GM19035 (cell line): ENCODE measurements at regions not wholly inside any gene's neighbourhood (a gene's known extent, or its start where the extent isn't known, plus 50 kb on each side); places are given as distances from the start of the nearest gene placed in this dataset.

ENCODE experiments used
- ATAC-seq: cut with Tn5 transposase; IDR thresholded peaks from one replicate; pipeline ENCODE4 v1.9.1; 2021; ENCODE audit not compliant: unreplicated experiment

DNA sequence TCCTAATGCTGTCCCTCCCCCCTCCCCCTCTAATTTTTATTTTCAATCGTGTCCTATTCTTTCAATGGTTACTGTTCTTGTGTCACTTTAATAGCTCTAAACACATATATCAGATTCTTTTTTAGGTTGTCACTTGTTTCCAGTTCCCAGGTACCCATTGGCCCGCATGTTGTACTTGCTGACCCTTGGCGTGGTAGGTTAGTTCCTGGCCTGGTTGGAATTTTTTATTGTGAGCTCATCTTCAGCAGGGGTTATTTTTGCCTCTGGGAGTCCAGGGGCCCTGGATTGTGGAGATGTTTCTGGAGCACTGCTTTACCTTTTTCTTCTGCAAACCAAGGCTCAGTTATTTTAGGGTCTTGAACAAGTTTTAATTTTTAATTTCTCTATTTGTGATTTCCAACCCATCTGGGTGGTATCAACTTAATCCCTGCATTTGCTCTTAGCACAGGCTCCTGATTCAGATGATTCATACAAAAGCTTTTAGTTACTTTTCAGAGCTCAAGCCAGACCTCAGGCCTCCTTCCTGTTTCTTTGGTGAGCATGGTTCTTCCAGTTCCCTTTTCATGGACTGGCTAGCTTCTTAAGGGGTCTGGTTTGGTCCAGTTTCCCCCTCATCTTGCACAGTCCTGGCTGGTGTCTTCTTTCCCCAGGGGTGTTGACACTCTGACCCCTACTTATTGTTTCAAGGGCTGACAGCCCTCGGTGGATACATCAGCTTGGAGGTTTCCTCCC, 220.5 kb downstream of the TM9SF2 start:
- ATAC-seq = no peak

DNA sequence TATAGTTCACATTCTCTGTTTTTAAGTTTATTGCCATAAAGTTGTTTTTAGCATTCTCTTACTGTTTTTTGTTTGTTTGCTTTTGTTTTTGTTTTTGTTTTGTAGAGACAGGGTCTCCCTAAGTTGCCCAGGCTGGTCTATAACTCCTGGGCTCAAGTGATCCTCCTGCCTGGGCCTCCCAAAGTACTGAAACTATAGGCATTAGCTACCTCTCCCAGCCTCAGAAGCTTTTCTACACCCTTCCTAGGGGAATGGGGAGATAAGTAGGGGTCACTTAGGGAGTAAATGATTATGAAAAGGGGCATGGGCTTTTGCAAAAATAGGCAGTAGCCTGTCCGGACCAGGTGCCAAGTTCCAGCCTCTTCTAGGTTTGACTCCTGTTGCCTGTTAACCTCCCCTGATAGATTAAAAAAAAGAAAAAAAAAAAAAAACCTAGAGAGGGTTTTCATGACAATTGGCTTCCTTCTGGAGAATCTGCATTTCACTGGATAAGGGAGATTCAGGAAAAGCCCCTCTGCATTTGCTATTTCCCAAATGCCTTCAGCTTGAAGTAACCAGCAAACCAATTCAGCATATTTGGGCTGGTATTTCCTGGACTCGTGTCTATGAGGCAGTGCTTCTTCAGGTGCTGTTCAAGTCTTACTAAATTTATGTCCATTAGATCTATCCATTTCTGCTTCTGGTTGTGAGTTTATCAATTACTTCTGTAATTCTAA, 216.8 kb downstream of the TM9SF2 start:
- no peak for ATAC-seq

DNA sequence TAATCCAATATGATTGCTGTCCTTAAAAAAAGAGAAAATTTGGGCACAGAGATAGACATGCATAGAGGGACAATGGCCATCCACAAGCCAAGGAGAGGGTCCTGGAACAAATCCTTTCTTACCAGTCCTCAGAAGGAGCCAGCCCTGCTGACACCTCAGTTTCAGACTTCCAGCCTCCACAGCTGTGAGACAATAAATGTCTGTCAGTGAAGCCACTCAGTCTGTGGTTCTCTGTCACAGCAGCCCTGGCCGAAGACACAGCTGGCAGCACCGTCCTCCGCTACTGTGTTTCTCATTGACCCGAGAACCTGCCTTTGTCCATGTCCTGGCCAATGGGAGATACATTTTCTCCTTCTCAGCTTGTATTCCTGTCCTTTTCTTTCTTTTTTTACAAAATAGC, 207.9 kb downstream of the TM9SF2 start:
- no peak for ATAC-seq

DNA sequence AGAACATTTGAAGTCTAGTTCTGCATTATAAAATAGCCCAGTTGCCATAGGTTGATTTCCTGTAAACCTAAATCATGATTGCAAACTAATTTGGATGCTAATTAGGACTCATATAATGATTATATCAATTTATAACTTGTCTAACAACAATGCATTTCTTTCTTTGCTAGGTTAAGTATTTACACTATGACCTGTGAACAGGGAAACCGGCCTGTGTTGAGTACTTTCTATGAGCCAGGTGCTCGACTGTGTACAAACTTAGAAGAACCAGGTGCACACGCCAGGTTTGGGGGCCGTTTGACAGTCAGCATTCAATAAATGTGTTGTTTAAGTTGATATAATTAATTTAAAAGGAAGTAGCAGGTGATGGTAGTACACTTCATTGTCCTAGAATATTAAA, 203.1 kb downstream of the TM9SF2 start:
- ATAC-seq = no peak

DNA sequence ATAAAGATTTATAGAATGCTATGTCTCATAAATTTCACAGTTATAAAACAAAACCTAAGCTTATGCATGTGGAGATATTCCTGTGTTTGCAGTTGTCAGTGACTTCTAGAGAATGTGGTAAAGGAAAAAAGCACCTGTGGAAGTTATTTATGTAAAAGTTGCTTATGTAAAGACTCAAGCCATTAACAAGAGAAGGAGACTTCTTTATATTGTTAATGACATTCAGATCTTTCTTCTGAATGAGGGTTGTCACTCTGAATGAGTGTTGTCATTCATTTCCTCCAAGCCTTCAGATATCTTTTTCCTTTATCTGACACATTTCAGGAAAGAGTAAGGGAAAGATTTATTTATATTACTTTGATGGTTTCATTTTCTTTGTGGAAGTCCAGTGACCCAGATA, 202.6 kb downstream of the TM9SF2 start:
- ATAC-seq = no peak

DNA sequence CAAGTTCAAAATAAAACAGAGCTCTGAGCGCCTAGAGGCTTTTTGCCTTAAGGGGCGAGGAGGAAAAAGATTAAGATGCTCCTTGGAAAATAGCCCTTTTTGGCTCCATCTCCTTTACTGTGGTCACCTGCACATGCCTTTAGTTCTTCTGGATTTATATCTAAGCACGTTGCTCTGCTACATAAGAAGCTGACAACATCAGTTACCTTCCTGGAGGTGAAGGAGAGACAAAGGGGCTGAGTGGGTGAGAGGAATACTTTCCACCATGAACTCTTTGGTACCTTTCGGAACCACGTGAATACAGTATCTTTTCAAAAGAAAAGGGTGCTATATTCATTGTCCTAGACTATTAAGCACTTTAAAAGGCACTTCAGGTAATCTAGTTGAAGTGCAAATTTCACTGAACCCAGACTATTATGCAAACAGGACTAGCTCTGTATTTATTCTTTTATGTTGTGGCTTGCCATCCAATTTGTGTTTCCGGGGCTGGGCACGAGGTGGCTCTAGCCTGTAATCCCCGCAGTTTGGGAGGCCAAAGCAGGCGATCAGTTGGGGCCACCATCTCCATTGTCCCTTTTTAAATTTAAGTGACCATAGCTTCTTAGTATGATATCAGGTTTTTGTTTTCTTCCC, 201.5 kb downstream of the TM9SF2 start:
- ATAC-seq = no peak

DNA sequence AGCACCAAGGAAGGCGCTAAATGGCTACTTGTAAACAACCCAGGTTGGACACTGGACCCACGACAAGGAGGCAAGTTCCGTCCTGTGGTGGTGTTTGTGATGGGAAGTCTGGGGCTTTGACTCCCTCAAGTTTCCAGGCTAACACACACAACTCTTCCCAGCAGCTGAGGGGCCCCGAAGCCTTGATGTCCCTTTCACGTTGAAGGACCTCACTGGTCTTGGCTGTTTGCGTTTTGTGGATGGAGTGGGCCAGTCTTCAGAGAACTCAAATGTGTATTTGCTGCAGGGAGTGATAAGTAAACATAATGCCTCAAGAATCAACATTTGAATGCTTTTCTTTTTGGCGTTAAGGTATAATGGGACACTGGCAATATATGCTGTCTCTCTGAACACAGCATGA, 199.2 kb downstream of the TM9SF2 start:
- ATAC-seq = no peak

DNA sequence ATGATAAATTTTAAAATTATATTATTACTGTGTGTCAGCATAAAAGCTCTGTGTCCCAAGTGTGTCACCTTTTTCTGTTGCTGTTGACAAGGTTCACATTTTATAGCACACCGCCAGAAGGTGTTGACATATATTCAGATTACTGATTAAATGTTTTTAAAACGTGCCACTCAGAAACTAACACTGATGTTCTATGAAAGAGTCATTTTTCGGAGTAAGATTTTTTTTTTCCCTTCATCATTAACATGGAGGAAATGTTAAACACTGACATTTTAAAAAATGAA, 197.5 kb downstream of the TM9SF2 start:
- ATAC-seq = no peak

DNA sequence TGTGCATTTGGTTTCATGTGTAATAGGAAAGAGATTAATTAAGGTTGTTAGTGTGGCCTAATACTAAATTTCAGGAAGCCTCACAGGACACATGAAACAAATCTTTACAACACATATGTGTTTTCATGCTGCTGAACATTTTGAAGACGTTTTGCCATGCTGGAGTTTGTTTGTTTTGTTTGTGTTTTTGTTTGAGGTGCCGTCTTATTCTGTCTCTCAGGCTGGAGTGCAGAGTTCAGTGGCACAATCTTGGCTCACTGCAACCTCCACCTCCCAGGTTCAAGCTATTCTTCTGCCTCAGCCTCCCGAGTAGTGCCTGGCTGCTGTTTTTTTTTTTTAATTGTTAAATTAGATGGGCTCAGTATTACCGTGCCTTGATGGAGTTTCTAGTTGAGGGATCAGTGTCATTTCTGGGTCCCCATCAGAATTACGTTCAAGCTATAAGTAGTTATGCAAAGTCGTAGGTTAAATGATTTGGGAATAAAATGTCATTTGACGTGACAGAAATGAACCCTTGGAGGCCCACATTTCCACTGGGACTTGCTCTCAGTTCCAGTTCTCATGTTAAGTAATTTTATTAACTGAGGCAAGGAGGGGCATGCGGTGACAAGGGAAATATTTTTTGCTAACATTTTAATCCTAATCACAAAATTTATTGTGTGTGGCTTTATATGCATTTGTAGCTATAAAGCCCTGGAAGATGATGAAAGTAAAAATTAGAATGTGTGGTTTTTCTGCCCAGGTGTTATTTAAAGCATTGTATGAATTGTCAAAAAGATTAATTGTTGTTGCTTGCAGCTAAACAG, 196.9 kb downstream of the TM9SF2 start:
- ATAC-seq = no peak

DNA sequence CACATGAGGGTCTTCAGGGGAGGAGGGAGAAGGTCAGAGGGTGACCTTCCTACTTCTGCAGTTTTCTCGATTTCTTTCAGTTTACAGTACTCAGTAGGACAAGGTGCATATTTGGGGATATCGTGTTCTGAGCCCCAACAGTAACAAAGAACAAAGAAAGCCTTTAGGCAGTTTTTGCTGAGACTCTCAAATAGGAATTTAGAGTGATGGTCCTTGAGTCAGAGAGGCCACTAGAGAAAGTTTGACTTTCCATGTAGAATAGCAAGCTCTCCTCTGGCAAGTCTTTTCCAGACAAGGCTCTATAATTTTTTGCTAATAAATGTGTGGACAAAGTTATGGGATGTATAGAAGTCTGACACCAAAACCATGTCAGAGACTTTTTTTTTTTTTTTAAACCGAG, 194.6 kb downstream of the TM9SF2 start:
- ATAC-seq = no peak

DNA sequence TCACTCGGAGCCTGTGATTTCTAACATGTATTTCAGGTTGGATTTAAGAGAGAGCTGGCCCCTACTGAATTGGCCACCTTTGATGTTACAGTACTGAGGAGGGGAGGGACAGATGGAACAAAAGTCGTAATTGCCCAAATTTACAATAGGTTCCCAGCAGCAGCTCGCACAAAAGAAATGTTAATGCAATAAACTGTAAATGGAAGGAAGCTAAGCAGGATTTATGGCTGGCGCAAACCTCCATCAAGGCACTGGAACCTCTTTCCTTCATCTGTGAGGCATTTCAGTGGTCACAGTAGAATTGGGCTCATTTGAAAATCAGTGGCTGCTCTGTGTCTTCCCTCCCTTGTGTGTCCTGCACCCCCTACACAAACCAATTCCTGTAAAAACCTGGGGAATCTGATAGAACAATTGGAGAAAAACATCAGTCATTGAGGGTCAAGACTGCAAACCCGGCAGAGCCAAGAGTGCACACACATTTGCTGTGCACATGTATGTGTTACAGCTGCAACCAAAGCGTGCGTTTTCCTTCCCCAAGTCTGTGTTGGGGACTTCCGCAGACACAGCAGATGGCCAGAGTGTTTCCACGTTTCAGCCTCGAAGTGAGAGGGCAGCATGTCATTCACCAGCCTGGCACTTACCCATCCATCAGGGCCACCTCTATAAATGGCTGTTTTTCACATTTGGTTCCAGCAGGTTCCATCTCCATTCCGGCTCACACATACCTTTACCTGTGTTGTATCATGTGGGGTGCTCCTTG, 192.8 kb downstream of the TM9SF2 start:
- no peak for ATAC-seq

DNA sequence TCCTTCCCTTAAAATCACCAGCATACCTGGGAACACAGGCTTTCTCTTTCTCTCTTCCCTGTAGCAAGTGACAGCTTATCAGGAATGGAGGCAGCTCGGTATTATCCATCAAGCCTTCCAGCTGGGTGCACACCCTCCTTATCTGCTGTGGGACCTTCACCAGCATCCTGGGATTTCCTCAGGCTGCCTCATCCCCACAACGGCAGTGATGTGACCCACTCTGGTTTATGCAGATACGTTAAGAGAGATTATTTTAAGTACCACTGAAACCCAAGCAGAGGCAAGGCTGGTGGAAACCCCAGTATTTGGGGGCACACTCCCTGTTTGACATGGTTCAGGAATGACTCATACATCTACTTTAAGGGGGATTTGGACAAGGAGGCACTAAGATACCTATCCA, 192.1 kb downstream of the TM9SF2 start:
- ATAC-seq = no peak

DNA sequence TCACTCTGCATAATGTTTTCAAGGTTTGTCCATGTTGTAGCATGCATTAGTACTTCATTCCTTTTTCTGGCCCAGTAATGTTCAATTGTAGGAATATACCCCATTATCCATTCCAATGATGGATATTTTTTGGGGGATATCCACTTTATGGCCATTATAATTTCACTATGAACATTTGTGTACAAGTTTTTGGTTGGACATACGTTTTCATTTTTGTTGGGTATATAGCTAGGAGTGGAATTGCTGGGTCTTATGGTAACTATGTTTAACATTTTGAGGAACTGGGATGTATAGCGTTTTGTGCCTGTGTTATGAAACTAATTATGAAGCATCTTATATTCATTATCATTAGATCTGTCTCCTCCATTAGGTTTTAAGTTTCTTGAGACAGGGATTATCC, 191.6 kb downstream of the TM9SF2 start:
- ATAC-seq = no peak

DNA sequence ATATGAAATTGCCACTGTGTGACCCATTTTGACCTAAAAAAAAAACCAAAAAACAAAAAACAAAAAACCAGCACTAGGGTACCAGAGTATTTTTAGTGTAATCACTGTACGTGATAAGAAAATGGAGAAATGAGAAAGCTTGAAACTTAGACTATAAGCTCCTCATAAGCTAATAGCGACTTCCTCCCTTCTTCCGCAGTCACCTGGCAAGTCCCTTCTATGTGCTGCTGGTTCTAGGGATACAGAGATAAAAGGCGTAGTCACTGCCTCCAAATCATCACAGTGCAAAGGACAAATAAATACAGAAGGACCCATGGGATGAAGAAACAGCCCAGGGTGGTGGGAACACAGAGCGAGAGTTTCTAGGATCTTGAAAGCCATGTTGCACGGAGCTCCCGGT, 190.3 kb downstream of the TM9SF2 start:
- ATAC-seq = no peak

DNA sequence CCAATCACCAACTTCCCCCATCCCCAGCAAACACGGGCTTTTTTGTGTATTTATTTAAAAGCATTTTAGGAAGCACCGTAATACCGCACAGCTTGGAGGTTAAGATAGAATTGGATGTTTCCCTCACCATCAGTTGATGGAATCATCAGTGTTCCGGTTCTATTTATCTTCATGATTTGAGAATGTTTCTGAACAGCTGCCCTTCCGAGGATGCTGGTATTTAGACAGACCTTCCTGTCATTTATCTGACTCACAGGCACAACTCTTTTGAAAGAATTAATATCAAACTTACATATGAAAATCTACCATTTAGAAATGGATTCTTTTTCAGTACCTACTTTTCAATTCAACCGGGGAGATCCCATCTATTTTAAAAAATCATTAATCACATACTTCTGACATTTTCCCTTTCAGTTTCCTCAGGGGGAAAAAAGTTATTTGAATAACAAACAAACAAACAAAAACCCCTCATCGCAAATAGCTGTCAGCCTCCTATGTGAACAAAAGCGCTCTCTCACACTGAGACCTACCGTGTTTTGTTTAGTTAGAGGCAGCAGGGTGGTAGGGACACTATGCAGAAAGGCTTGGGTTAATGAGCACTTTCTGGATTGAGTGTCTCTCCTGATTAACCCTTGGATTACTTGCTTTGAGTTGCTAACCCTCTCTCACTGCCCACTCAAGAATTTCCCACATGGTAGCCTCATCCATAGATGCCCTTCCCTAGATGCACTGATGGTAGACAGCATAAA, 189.3 kb downstream of the TM9SF2 start:
- ATAC-seq = no peak

DNA sequence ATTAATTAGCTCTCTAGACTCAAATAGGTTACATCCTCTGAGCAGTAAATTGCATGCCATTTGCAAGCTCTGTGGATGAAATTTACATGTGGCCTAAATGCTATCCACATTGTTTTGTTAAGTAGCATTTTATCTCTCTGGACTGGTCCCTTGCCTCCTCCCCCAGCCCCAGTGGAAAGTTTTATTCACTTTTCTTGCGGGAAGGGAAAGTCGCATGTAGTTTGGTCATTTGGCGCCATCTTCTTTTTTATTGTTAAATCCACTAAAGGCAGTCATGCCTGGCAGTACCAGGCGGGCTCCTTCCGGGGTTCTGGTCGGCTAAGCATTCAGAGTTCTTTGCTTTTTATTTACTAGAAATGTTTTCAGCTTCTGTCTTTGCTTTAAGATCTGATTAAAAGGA, 188.7 kb downstream of the TM9SF2 start:
- no peak for ATAC-seq

DNA sequence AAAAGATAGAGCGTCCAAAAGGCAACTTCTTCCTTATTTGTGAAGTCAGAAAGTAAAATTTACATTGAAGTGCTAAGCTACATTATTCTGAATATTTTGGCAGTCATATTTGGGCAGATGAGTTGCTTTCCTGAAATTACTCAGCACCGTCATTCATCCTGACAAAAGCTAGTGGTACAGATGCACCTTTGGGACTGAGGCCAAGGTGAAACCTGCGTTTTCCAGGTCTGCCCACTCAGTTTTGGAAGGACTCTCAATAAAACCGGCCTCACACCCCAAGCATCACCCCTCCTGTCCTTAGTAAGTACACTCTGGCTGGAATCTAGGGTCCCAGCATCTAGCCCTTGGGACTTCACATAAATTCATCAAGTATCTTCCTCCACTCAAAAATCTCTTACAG, 187.5 kb downstream of the TM9SF2 start:
- ATAC-seq = no peak

DNA sequence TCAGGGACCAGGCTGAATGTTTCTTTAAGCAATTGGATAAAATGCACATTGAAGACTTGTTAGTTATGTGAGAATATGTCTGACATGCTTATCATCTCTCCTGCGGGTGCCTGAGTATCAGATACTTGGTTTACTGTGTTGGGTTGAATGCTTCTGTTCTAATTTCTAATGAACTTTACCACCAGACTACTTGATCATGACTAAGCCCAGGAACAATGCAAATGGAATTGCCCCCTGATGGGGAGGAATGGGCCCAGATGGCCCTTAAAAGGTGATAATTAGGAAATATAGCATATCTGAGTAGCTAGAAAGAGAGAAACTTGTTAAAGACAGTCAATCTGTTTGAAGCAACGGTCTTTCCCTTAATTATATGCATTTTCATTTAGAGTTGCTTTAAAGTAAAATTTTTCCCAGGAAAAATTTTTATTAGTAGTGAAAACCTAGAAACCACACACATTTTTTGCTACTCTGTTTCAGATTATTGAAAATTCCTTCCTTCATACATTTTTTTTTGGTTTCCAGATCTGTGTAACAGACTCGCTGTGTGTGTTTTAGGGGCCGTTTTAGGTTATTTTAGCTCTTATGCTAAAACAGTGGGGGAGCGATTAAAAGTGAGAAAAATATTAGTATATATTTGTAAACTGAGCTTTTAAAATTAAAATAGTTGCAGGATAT, 186.6 kb downstream of the TM9SF2 start:
- ATAC-seq = no peak

DNA sequence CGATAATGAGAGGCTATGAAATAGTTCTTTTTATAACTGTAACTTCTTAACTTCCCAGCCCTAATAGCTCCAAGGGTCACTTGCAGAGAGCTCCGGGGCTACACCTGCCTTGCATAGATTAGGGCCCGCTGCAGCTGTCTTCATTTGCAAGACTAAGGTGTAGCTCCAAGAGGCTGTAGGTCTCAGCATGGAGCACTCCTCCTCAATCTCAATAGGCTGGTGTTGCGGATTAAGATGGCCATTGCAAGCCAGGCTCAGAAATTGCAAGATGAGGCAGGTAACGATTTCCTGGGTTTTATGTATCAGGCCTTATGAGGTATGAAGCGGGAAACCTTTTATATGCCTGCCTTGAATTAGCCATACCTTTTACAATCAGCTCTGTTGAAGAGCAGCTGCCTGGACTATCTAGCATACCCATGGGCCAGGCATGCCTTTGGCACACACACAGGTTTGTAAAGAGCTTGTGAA, 185.7 kb downstream of the TM9SF2 start:
- ATAC-seq = no peak

DNA sequence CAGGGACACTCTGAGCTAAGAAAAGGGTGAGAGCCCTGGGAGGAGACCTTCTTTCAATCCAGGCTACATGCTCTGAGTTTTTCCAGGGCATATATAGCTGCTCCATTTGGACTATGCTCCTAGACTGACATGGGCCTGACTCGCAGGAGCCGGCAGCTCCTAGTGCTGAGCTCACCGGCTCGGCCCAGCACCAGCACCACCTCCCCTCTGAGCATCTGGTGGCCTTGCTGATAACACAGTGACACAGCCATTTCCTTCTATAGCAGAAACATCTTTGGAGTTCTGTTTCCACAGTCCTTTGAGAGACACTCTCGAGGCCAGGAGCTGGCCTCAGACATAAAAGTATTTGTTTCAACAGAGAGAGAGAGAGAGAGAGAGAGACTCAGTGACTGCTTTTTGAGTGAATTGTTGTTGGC, 184.9 kb downstream of the TM9SF2 start:
- no peak for ATAC-seq
